ENCODE measurements at regions not wholly inside any gene's neighbourhood (a gene's known extent, or its start where the extent isn't known, plus 50 kb on each side); places are given as distances from the start of the nearest gene placed in this dataset.

- TF ChIP-seq CTCF (IDR thresholded peaks at IDR 0.05; ENCODE audit: borderline replicate concordance, extremely low read depth, low read length, poor library complexity, severe bottlenecking) (no peak), EZH2 (IDR thresholded peaks at IDR 0.05; ENCODE audit: borderline replicate concordance, low read depth, low read length, severe bottlenecking) (no peak)
Measured at GRCh38 chr12:67202011-67202677, 67.0 kb upstream of the CAND1 start.
